ENCODE measurements at regions not wholly inside any gene's neighbourhood (a gene's known extent, or its start where the extent isn't known, plus 50 kb on each side); places are given as distances from the start of the nearest gene placed in this dataset.

GRCh38 chr15:35852818-35853624 is 307.1 kb upstream of the DPH6 start:
- no peak for DNase-seq

GRCh38 chr15:35854316-35854715 is 308.4 kb upstream of the DPH6 start:
- DNase-seq: no peak

- DNase-seq: peak in 10 of 58 donors; percentile 4 to 26 (median 16)
Observed at GRCh38 chr15:35857567-35858226, 311.7 kb upstream of the DPH6 start.

GRCh38 chr15:35858707-35859106 is 312.7 kb upstream of the DPH6 start:
- no peak for DNase-seq

- DNase-seq: no peak
Observed at GRCh38 chr15:35863655-35864054, 317.7 kb upstream of the DPH6 start.

GRCh38 chr15:35867356-35867755 is 321.4 kb upstream of the DPH6 start:
- DNase-seq: no peak

- no peak for DNase-seq
Observed at GRCh38 chr15:35871282-35871681, 325.3 kb upstream of the DPH6 start.

GRCh38 chr15:35871812-35872211 is 325.8 kb upstream of the DPH6 start:
- DNase-seq: no peak

GRCh38 chr15:35872577-35872976 is 326.6 kb upstream of the DPH6 start:
- DNase-seq: no peak

- no peak for DNase-seq
Observed at GRCh38 chr15:35874260-35874905, 328.4 kb upstream of the DPH6 start.

GRCh38 chr15:35876762-35877161 is 330.8 kb upstream of the DPH6 start:
- DNase-seq: no peak

- no peak for DNase-seq
Observed at GRCh38 chr15:35880896-35881295, 334.9 kb upstream of the DPH6 start.

- DNase-seq: no peak
Observed at GRCh38 chr15:35885870-35886269, 339.9 kb upstream of the DPH6 start.

- DNase-seq: no peak
Observed at GRCh38 chr15:35886765-35887164, 340.8 kb upstream of the DPH6 start.

- no peak for DNase-seq
Observed at GRCh38 chr15:35888815-35889214, 342.9 kb upstream of the DPH6 start.

GRCh38 chr15:35907511-35907910 is 361.5 kb upstream of the DPH6 start:
- DNase-seq: no peak

GRCh38 chr15:35909414-35909813 is 363.4 kb upstream of the DPH6 start:
- DNase-seq: no peak

- no peak for DNase-seq
Observed at GRCh38 chr15:35910227-35910626, 364.3 kb upstream of the DPH6 start.

- no peak for DNase-seq
Observed at GRCh38 chr15:35911052-35911777, 365.2 kb upstream of the DPH6 start.

- no peak for DNase-seq
Observed at GRCh38 chr15:35912196-35912595, 366.2 kb upstream of the DPH6 start.

- no peak for DNase-seq
Observed at GRCh38 chr15:35914573-35914972, 368.6 kb upstream of the DPH6 start.

GRCh38 chr15:35921046-35921445 is 375.1 kb upstream of the DPH6 start:
- no peak for DNase-seq
